Hepatocyte (in vitro differentiated cells): ENCODE measurements at regions not wholly inside any gene's neighbourhood (a gene's known extent, or its start where the extent isn't known, plus 50 kb on each side); places are given as distances from the start of the nearest gene placed in this dataset.

Experiments used
- DNase-seq: peaks from one replicate; pipeline ENCODE4 v3.0.0-alpha.2; 2016; ENCODE audit warnings: low spot score
- H2AFZ ChIP-seq: fragments of 200-600 bp; sonication (generic); 2 replicates; pipeline ENCODE4 v1.6.0; 2016; ENCODE audit warnings: antibody characterized with exemption, mild to moderate bottlenecking
- H3K27ac ChIP-seq: fragments of 200-600 bp; sonication (generic); 2 replicates; pipeline ENCODE4 v1.5.1; 2016; ENCODE audit warnings: mild to moderate bottlenecking
- H3K27me3 ChIP-seq: fragments of 200-600 bp; sonication (generic); 2 replicates; pipeline ENCODE4 v1.6.1; 2016
- H3K36me3 ChIP-seq: fragments of 200-600 bp; sonication (generic); replicated peaks from 2 replicates; pipeline ENCODE4 v1.5.1; 2016; ENCODE audit warnings: low read depth; ENCODE audit not compliant: insufficient read depth
- H3K4me1 ChIP-seq: fragments of 200-600 bp; sonication (generic); 2 replicates; pipeline ENCODE4 v1.5.1; 2016; ENCODE audit warnings: mild to moderate bottlenecking, moderate library complexity; ENCODE audit not compliant: insufficient read depth
- H3K4me2 ChIP-seq: fragments of 200-600 bp; sonication (generic); 2 replicates; pipeline ENCODE4 v1.6.0; 2016
- H3K4me3 ChIP-seq: fragments of 200-600 bp; sonication (generic); 2 replicates; pipeline ENCODE4 v1.5.1; 2016; ENCODE audit warnings: mild to moderate bottlenecking
- H3K79me2 ChIP-seq: fragments of 200-600 bp; sonication (generic); 2 replicates; pipeline ENCODE4 v1.6.0; 2017; ENCODE audit warnings: mild to moderate bottlenecking
- H3K9me2 ChIP-seq: fragments of 200-600 bp; sonication (generic); replicated peaks from 2 replicates; pipeline ENCODE4 v1.6.0; 2017; ENCODE audit warnings: mild to moderate bottlenecking; ENCODE audit not compliant: insufficient read depth
- H3K9me3 ChIP-seq: fragments of 200-600 bp; sonication (generic); 2 replicates; pipeline ENCODE4 v1.5.1; 2016; ENCODE audit warnings: low read depth, mild to moderate bottlenecking
- H4K20me1 ChIP-seq: fragments of 200-600 bp; sonication (generic); 2 replicates; pipeline ENCODE4 v1.6.0; 2016; ENCODE audit warnings: mild to moderate bottlenecking; ENCODE audit not compliant: insufficient read depth, poor library complexity, severe bottlenecking
- CTCF ChIP-seq: fragments of 200-600 bp; sonication (generic); IDR thresholded peaks from 2 replicates; pipeline ENCODE4 v1.5.1; 2016; ENCODE audit warnings: antibody characterized with exemption, mild to moderate bottlenecking; ENCODE audit not compliant: poor library complexity
- EZH2 ChIP-seq: fragments of 200-600 bp; sonication (generic); IDR thresholded peaks from 2 replicates; pipeline ENCODE4 v1.6.1; 2016; ENCODE audit warnings: antibody characterized with exemption, mild to moderate bottlenecking, borderline replicate concordance
- EZH2phosphoT487 ChIP-seq: fragments of 200-600 bp; sonication (generic); IDR thresholded peaks from one replicate; pipeline ENCODE4 v1.6.1; 2018; ENCODE audit warnings: antibody characterized with exemption, mild to moderate bottlenecking, low read depth, moderate library complexity; ENCODE audit not compliant: unreplicated experiment, severe bottlenecking
- WGBS: methylation state at CpG from one replicate; pipeline ENCODE4 v1.1.6; 2016; ENCODE audit warnings: low lambda C conversion rate; ENCODE audit errors: missing lambda C conversion rate; 5-methylcytosine and 5-hydroxymethylcytosine counted together

DNA sequence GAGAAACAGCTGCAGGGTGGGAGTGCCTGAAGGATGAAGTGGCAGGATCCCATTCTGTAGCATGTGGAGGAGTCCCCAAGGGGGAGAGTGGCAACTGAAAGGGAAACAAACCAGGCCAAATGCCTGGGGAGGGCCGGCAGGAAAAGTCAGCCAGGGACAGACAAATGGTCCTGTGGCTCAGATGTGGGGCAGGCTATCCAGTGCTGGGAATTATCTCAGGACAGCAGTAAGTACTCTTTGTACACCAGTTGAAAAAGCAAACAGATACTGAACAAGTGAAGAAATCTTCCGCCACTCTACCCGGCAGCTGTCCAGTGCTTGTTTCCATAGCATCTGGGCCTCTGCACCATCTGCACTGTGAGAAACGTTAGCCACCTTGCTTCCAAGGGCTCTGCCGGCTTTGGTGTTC, 408.9 kb downstream of the LRATD1 start:
- Histone ChIP-seq H2AFZ (no peak overlapping the region), H3K4me2 (no peak overlapping the region), H3K27me3 (no peaks in the 10 kb centered on the region), H3K27ac (no peak overlapping the region), H3K79me2 (no peaks in the 10 kb centered on the region), H3K4me3 (no peak overlapping the region), H3K36me3 (no peaks in the 10 kb centered on the region), H3K4me1 (peaks cover 4% of the 10 kb centered on the region), H3K9me3 (no peaks in the 10 kb centered on the region), H3K9me2 (no peaks in the 10 kb centered on the region), H4K20me1 (no peaks in the 10 kb centered on the region)
- WGBS = 59% methylated on average over 5 of the region's 5 CpGs
- no peak for TF ChIP-seq EZH2phosphoT487
- TF ChIP-seq EZH2 = no peak
- no peak for TF ChIP-seq CTCF
- DNase-seq = peak; percentile 28

DNA sequence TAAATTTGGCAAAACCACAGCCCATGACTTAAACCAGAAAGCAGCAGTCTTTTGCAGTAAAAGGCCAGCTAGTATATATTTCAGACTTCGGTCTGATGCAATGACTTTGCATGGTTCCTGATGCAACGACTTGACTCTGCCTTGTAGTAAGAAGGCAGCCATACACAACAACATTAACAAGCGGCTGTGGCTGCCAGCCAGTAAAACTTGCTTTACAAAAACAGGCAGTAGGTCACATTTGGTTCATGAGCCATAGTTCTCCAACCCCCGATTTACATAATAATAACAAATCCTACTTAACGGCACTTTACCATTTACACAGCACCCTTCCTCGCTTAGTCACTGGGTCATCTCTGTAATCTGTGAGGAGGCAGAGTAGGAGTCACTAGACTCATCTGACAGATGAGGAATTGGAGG, 410.3 kb downstream of the LRATD1 start:
- TF ChIP-seq CTCF = no peak
- no peak for TF ChIP-seq EZH2
- no peak for TF ChIP-seq EZH2phosphoT487
- no peak overlapping the region for H3K4me2 ChIP-seq
- DNase-seq = peak; percentile 30
- H3K27me3 ChIP-seq = no peaks in the 10 kb centered on the region
- no peaks in the 10 kb centered on the region for H3K36me3 ChIP-seq
- H3K27ac ChIP-seq = peak overlapping the region; percentile 34
- H3K79me2 ChIP-seq = no peaks in the 10 kb centered on the region
- H3K9me3 ChIP-seq = no peaks in the 10 kb centered on the region
- 64% methylated on average over 6 of the region's 6 CpGs for WGBS
- no peak overlapping the region for H3K4me3 ChIP-seq
- no peaks in the 10 kb centered on the region for H4K20me1 ChIP-seq
- no peak overlapping the region for H2AFZ ChIP-seq
- peaks cover 4% of the 10 kb centered on the region for H3K4me1 ChIP-seq
- no peaks in the 10 kb centered on the region for H3K9me2 ChIP-seq

DNA sequence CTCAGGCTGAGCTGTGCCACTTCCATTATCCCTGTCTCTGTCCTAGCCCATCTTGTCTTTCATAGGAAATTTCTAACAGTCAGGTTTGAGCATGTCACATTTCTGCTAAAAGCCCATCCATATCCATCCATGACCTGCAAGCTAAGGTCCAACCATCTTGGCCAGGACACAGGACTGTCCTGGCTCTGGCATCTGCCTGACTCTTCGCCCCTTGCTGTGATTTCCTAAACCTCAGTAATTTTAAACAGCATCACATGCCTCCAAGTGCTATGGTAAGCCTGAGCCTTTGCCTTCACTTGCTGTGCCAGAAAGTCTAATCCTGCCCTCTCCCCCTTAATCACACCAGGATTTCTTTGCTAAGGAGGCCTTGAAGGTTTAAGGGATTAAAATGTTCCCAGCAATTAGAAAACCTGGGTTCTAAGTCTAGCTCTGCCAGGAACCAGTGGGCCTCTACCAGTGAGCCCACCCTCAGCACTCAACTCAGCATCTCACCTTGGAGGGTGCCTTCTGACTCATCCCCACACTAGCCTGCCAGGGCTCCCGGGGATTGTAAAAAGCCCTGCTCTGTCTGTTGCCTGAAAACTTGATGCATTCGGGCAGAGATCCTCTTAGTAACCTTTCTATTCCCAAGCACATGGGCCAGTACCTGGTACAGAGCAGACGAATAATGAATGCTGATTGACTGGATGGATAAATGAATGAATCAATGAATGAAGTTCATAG, 411.0 kb downstream of the LRATD1 start:
- WGBS = 48% methylated on average over 4 of the region's 4 CpGs
- no peaks in the 10 kb centered on the region for H3K27me3 ChIP-seq
- peaks cover 4% of the 10 kb centered on the region for H3K4me1 ChIP-seq
- TF ChIP-seq CTCF (no peak), EZH2phosphoT487 (no peak), EZH2 (no peak)
- H3K4me2 ChIP-seq = no peak overlapping the region
- no peak overlapping the region for H3K4me3 ChIP-seq
- H2AFZ ChIP-seq = no peak overlapping the region
- no peak for DNase-seq
- H3K79me2 ChIP-seq = no peaks in the 10 kb centered on the region
- H3K27ac ChIP-seq = no peak overlapping the region
- H3K36me3 ChIP-seq = no peaks in the 10 kb centered on the region
- no peaks in the 10 kb centered on the region for H4K20me1 ChIP-seq
- no peaks in the 10 kb centered on the region for H3K9me3 ChIP-seq
- no peaks in the 10 kb centered on the region for H3K9me2 ChIP-seq

DNA sequence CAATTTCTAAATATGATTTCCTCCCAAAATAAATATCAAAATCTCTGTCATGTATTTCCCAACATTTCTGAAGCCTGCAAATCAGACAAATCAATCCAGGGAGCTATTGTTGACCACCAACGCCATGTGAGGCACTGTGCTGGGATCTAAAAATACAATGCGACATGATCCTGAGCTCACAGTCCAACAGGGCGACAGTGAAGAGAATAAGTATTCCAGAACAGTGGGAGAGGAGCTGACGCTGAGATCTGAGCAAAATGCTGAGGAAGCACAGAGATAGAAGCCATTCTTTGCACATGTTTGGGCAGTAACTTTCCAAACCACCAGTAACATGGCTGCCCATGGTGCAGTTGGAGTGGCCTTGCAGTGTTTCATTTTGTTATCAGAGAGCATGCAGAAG, 412.5 kb downstream of the LRATD1 start:
- Histone ChIP-seq H3K27ac (no peak overlapping the region), H3K4me3 (no peak overlapping the region), H3K9me3 (no peaks in the 10 kb centered on the region), H3K79me2 (no peaks in the 10 kb centered on the region), H3K27me3 (no peaks in the 10 kb centered on the region), H3K36me3 (no peaks in the 10 kb centered on the region), H3K4me2 (no peak overlapping the region), H4K20me1 (no peaks in the 10 kb centered on the region), H3K9me2 (no peaks in the 10 kb centered on the region), H2AFZ (no peak overlapping the region), H3K4me1 (peaks cover 4% of the 10 kb centered on the region)
- TF ChIP-seq EZH2phosphoT487 (no peak), EZH2 (no peak), CTCF (no peak)
- 95% methylated on average over 4 of the region's 4 CpGs for WGBS
- no peak for DNase-seq
